DMS153 (cell line): ENCODE measurements at regions not wholly inside any gene's neighbourhood (a gene's known extent, or its start where the extent isn't known, plus 50 kb on each side); places are given as distances from the start of the nearest gene placed in this dataset.

Source experiments
- DNase-seq: peaks from one replicate; lab custom pipeline; 2025; lab: John Stamatoyannopoulos, UW

DNA sequence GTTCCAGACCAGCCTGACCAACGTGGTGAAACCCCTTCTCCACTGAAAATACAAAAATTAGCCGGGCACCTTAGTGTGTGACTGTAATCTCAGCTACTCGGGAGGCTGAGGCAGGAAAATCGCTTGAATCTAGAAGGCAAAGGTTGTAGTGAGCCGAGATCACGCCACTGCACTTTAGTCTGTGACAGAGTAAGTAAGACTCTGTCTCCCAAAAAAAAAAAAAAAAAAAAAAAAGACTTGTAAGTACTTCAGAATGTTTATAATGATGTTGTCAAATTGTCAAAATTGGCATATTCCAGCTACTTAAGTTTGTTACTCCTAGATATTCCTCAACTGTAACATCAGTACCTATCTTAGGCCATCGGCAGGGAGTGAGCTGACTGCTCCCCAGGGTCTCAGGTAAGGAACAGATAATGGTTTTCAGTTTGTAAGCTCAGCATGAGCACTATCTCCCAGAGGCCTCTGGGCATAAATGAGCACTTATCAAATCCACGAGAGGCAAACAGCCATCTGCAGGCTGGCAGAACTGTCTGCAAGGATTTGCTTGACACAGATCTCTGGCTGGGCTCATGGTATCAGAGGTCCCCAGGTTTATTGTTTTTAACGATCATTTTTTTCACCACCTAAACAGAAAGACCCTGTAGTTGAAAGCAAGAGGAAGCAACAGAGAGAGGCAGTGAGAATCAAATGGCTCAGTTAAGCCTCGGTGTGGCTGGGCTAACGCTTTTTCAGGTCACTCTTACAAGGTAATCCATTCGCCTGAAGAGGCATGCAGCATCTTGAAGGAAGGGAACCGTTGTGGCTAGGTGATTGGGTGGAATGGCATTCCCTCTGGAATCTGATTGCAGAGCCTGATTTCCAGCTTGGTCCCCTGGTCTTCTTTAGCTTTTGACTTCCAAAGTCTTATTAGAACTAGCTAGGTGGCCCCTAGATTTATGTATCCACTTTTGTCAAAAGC is 115.9 kb downstream of the LY86 start:
- no peak for DNase-seq

- no peak for DNase-seq
These were observed 116.5 kb downstream of the LY86 start for GRCh38 chr6:6705061-6705425.

DNA sequence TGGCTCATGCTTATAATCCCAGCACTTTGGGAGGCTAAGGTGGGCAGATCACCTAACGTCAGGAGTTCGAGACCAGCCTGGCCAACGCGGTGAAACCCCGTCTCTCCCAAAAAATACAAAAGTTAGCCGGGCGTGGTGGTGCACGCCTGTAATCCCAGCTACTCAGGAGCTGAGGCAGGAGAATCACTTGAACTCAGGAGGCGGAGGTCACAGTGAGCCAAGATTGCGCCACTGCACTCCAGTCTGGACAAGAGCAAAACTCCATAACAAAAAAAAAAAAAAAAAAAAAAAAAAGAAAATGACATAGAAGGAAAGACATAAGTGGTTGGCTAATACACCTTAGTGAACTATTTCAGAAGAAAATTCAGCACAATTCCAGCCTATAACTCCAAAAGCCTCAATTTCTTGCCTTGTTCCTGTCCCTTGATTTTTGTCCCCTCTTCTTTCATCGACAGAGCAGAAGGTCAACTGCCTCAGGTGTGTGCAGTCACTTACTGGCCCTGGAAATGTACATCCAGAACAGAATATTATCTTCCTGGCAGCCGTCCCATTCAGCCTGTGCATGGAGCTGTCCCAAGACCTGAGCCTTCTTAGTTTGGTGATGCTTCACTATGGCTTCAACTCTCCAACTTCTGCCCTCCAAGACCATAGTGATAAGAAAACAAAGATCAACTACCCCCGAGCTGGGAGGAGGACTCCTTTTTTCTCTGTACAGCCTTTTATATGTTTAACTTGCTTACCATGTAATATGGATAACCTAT is 117.6 kb downstream of the LY86 start:
- DNase-seq = no peak

DNA sequence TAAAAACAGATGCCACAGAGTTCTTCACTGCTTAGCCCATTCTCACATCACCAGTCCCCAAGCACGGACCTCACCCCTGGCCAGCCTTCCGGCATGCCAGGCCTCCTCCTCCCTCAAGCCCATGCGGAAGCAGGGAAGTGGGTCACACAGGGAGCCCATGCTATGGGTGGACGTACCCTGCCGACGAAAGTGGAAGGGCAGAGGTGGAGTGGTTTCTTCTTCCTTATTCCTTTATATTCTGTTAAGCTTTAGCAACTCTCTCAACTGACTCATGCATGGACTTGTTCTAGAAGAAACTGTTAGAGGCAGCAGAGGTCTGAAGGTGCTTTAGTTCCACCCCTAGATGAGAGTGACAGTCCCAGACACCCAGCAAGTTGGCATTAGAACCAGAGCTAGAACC is 118.6 kb downstream of the LY86 start:
- no peak for DNase-seq

- DNase-seq = no peak
These were observed 120.6 kb downstream of the LY86 start for GRCh38 chr6:6709106-6709505.

DNA sequence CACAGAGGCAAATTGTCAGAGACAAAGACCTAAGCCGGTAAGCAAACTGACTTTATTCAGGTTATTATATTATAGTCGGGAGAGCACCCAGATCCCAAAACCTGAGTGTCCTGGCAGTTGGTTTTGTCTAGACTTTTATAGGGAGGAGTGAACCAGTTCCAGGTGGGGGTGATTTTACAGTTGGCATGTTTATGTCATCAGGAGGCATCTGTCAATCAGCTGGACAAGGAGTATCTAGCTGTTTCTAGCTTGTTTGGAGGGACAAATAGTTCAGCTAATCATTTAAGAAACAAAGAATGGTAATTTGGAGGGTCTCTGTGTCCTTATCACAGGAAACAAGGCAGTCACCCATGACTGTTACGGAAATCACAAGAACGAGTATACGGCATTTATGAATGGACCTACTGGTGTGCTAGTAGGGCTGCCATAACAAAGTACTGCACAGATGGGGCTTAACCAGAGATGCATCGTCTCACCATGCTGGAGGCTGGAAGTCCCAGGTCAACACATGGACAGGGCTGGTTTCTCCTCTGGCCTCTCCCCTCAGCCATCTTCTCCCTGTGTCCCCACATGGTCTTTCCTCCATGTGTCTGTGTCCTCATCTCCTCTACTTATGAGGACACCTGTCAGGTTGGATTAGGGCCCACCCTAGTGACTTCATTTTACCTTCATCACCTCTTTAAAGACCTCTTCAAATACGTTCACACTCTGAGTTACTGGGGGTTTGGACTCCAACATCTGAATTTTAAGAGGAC is 122.7 kb downstream of the LY86 start:
- no peak for DNase-seq

DNA sequence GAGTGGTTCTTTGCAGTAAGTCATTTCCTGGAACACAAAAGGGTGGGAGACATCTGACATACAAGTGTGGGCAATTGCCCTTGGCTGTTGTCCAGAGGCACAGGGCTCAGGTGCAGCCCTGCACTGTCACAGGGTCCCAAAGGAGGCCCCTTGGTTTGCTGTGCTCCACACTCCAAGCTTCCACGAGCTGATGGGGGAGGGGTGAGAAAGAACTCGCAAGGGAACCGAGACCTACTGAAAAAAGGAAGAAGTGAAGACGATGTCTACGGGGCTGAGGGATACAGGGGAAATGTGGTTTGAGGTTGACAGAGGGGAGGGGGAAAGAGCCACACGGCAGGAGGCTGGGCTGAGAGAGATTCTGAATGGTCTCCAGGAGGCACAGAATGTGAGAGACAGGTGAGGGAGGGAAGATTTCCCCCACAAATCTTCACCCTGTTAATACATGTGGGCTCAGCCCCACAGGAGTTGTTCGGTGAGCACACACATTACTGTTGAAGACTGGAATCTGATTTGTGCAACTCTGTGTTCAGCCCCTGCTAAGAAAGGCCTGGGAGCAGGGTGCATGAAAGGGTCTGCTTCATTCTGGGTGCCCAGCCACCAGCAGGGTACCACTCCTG is 123.4 kb downstream of the LY86 start:
- DNase-seq = no peak

DNA sequence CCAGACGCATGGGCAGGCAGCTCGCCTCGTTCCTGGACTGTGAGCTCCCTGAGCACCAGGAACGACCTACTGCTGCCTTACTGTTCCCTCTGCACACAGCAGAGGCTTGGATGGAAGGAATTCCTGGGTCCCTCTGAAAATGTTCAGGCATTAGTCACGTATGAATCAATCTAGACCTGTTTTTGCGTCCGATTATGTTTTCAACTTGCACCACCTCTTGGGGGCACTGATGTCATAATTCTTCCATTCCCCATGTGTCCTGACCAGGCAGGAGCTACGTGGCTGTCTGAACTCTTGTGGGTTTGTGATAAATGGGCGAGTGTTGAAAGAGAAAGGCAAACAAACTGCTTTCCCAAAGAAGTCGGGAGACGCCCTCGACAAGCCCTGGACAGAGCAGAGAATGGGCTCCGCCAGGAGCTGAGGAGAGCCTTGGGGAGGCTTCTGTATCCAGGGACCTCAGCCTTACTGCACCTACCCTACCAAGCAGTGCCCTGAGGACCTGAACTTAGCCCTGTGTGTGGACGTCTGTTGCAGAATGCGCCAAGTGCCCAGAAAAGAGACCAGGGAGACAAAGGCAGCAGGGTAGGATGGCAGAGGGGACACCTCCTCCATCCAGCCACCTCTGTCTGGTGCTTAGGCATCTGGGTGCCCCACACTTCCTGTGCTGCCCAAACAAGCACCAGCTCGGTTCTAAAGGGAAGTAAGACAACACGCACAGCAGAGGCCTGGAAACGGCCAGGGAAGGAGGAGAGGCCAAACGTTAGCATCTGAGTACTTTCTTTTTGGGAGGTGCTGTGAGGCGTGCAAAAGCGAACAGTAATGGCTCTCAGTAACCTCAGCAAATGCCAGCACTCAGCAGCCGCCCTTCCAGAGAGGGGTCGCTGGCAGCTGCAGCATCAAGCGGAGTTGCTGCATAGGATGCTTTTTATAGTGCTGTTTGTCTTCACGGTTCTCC is 124.2 kb downstream of the LY86 start:
- DNase-seq = peak; percentile 42

DNA sequence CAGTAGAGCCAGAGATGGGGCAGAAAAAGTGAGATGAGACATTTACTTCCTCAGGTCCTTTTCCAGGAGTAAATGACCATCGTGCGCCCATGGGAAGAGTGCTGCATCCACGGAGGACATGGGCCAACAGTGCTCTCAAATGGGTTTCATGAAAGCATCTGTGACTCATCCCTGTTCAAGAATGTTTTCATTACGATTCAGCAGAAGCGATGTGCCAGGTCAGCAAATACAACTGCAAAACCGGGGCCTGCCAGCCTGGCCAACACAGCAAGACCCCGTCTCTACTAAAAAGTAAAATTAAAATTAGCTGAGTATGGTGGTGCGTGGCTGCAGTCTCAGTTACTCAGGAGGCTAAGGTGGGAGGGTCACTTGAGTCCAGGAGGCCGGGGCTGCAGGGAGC is 125.1 kb downstream of the LY86 start:
- no peak for DNase-seq

GRCh38 chr6:6714118-6714897 is 125.8 kb downstream of the LY86 start:
- DNase-seq = no peak

- no peak for DNase-seq
These were observed 126.4 kb downstream of the LY86 start for GRCh38 chr6:6714953-6715352.

DNA sequence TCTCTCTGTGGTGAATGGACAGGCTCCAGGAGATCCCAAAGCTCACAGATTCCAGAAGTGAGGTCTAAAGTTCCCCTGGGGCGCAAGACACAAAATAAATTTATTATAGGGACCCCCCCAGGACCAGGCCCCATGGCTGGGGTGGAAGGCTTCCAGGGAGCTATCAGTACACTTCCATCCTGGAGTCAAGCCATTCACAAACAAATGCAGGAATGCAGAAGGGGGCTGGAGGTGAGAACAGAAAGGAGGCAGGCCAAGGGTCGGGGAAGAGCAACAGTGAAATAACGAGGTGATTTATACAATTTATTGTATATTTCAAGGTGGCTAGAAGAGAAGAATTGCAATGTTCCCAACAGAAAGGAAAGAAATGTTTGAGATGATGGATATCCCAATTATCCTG is 126.9 kb downstream of the LY86 start:
- no peak for DNase-seq

- DNase-seq = no peak
These were observed 128.7 kb downstream of the LY86 start for GRCh38 chr6:6716998-6717763.

DNA sequence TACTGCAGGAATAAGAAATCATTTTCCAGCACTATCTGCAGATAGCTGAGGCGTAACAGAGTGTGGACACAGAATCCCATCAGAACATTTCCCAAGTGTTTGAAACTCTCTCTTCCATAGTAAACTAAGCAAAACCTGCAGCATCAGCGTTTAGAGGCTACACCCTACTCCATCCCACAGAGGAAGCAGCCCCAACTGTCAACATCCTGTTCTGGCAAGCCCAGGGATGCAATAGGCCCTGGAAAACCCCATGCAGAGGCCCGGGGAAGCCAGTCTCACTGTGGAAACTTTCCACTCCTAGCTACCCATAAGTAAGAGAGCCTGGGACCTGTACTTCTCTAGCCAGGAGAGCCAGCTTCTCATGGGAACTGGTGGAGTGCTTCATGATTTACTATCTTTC is 129.4 kb downstream of the LY86 start:
- no peak for DNase-seq

DNA sequence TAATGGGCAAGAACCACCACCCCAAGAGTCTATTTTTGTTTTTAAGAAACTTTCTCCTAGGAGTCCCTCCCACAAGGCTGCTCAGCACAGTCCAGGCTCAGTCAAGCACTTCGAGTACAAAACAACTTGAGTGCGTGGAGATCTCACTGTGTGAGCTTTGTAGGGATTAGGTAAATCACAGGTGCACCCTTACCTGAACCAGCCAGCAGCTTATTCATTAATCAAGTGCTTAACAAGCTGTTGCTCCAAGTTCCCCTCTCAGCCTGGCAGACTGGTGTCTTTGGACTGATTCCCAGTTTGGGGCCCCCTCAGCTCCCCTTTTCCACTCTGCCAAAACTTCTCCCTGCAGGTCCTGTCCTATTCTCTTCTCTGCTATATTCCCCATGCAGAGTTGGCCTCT is 133.1 kb downstream of the LY86 start:
- no peak for DNase-seq

DNA sequence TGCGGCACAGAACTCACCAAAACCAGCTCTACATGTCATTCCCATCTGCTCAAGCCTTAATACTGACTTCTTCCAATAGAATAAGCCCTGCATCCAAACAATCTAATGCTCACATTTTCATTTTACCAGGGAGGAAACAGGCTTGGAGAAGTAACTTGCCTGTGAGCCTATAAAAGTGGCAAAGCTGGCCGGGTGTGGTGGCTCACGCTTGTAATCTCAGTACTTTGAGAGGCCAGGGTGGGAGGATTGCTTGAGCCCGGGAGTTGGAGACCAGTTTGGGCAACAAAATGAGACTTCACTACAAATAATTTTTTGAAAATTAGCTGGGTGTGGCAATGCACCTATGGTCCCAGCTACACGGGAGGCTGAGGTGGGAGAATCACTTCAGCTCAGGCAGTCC is 133.7 kb downstream of the LY86 start:
- no peak for DNase-seq

- DNase-seq = no peak
These were observed 134.8 kb downstream of the LY86 start for GRCh38 chr6:6723361-6723760.

DNA sequence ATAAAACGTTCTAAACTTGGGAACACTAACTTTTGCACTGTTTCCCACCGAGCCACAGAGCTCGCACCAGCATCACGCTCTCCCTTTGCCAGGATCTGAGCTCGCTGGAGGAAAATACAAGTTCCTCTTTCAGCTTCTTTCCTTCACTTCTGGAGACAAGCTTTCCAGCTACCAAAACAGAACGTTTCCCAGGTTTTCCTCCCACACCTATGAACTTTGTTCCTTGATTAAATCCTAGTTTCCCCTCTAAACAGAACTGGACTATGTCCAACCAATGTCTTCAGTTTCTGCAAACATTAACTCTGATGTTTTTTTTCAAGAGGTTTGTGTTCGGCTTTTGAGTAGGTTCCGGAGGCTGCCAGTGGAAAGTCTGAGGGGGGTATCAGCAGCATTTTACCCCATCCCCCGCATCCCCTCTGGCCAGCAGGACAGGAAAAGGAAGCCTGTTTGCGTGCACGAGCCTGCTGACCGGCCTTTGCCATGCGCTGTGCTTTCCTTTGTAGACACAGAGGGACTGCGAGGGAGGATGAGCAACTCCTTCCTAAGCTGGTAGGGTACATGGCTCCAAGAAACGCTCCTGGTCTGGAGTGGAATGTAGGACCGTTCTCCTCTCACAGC is 135.5 kb downstream of the LY86 start:
- DNase-seq = no peak
